ENCODE measurements at regions not wholly inside any gene's neighbourhood (a gene's known extent, or its start where the extent isn't known, plus 50 kb on each side); places are given as distances from the start of the nearest gene placed in this dataset.

GRCh38 chr1:147822292-147822691, 61.9 kb upstream of the GJA5 start:
- no peaks in the 10 kb centered on the region for H3K4me1 ChIP-seq
- peaks cover 3% of the 10 kb centered on the region for H3K27me3 ChIP-seq
- H3K4me3 ChIP-seq, result no peak overlapping the region
- TF ChIP-seq EP300 (IDR thresholded peaks at IDR 0.05) (no peak), CTCF (IDR thresholded peaks at IDR 0.05) (no peak), POLR2AphosphoS5 (IDR thresholded peaks at IDR 0.05) (no peak), POLR2A (IDR thresholded peaks at IDR 0.05) (no peak)
- 50% methylated on average over 1 of the region's 1 CpG for WGBS
- H3K27ac ChIP-seq, result no peak overlapping the region
- no peaks in the 10 kb centered on the region for H3K9me3 ChIP-seq
- no peaks in the 10 kb centered on the region for H3K36me3 ChIP-seq
- no peak for DNase-seq (ENCODE audit: low spot score in 2 of 2)

- Histone ChIP-seq H3K4me3 (no peak overlapping the region), H3K9me3 (no peaks in the 10 kb centered on the region), H3K36me3 (no peaks in the 10 kb centered on the region), H3K27me3 (peaks cover 3% of the 10 kb centered on the region), H3K27ac (no peak overlapping the region), H3K4me1 (no peaks in the 10 kb centered on the region)
- DNase-seq (ENCODE audit: low spot score in 2 of 2), result no peak
- WGBS, result 84% methylated on average over 1 of the region's 1 CpG
- TF ChIP-seq CTCF (IDR thresholded peaks at IDR 0.05) (no peak), POLR2AphosphoS5 (IDR thresholded peaks at IDR 0.05) (no peak), EP300 (IDR thresholded peaks at IDR 0.05) (no peak), POLR2A (IDR thresholded peaks at IDR 0.05) (no peak)
Observed at GRCh38 chr1:147824001-147824400, 63.6 kb upstream of the GJA5 start.

GRCh38 chr1:147824798-147825197, 64.4 kb upstream of the GJA5 start:
- Histone ChIP-seq H3K27me3 (no peaks in the 10 kb centered on the region), H3K36me3 (no peaks in the 10 kb centered on the region), H3K4me1 (no peaks in the 10 kb centered on the region), H3K27ac (no peak overlapping the region), H3K4me3 (no peak overlapping the region), H3K9me3 (no peaks in the 10 kb centered on the region)
- TF ChIP-seq POLR2AphosphoS5 (IDR thresholded peaks at IDR 0.05) (no peak), EP300 (IDR thresholded peaks at IDR 0.05) (no peak), CTCF (IDR thresholded peaks at IDR 0.05) (no peak), POLR2A (IDR thresholded peaks at IDR 0.05) (no peak)
- WGBS, result 92% methylated on average over 4 of the region's 4 CpGs
- DNase-seq (ENCODE audit: low spot score in 2 of 2), result no peak

GRCh38 chr1:147825586-147825985, 65.2 kb upstream of the GJA5 start:
- Histone ChIP-seq H3K4me1 (no peaks in the 10 kb centered on the region), H3K36me3 (no peaks in the 10 kb centered on the region), H3K27me3 (no peaks in the 10 kb centered on the region), H3K4me3 (no peak overlapping the region), H3K27ac (no peak overlapping the region), H3K9me3 (no peaks in the 10 kb centered on the region)
- DNase-seq (ENCODE audit: low spot score in 2 of 2), result no peak
- 73% methylated on average over 1 of the region's 1 CpG for WGBS
- no peak for TF ChIP-seq POLR2A (IDR thresholded peaks at IDR 0.05)
- no peak for TF ChIP-seq POLR2AphosphoS5 (IDR thresholded peaks at IDR 0.05)
- TF ChIP-seq EP300 (IDR thresholded peaks at IDR 0.05), result no peak
- TF ChIP-seq CTCF (IDR thresholded peaks at IDR 0.05), result no peak

GRCh38 chr1:147826259-147826658, 65.9 kb upstream of the GJA5 start:
- 97% methylated on average over 1 of the region's 1 CpG for WGBS
- TF ChIP-seq EP300 (IDR thresholded peaks at IDR 0.05) (no peak), POLR2AphosphoS5 (IDR thresholded peaks at IDR 0.05) (no peak), POLR2A (IDR thresholded peaks at IDR 0.05) (no peak), CTCF (IDR thresholded peaks at IDR 0.05) (no peak)

More at GRCh38 chr1:147826259-147826658, 65.9 kb upstream of the GJA5 start:
- Histone ChIP-seq H3K36me3 (no peaks in the 10 kb centered on the region), H3K27me3 (no peaks in the 10 kb centered on the region), H3K4me1 (no peaks in the 10 kb centered on the region), H3K9me3 (no peaks in the 10 kb centered on the region), H3K4me3 (no peak overlapping the region), H3K27ac (no peak overlapping the region)
- no peak for DNase-seq (ENCODE audit: low spot score in 2 of 2)
